NB4 (cell line): ENCODE measurements at regions not wholly inside any gene's neighbourhood (a gene's known extent, or its start where the extent isn't known, plus 50 kb on each side); places are given as distances from the start of the nearest gene placed in this dataset.

ENCODE experiments used
- DNase-seq: peaks from one replicate; pipeline ENCODE4 v3.0.0; 2010; ENCODE audit warnings: low read depth
- H3K4me3 ChIP-seq: one replicate; pipeline ENCODE4 v1.5.1; 2011; ENCODE audit warnings: mild to moderate bottlenecking, low read depth, low read length, moderate library complexity
- MYC ChIP-seq: IDR thresholded peaks from 2 replicates; pipeline ENCODE4 v1.6.1; 2011; ENCODE audit warnings: low read depth, low read length
- POLR2A ChIP-seq: IDR thresholded peaks from 2 replicates; pipeline ENCODE4 v1.6.1; 2011; ENCODE audit warnings: mild to moderate bottlenecking; ENCODE audit not compliant: insufficient read length; ENCODE audit errors: extremely low read depth
- TF ChIP-seq, protein P1 (sequence below): IDR thresholded peaks from 2 replicates; pipeline ENCODE4 v1.6.1; 2011; ENCODE audit warnings: low read depth, low read length
- TF ChIP-seq, protein P2 (sequence below): IDR thresholded peaks from one replicate; pipeline ENCODE4 v1.5.1; 2012; ENCODE audit warnings: low read depth, low read length

DNA sequence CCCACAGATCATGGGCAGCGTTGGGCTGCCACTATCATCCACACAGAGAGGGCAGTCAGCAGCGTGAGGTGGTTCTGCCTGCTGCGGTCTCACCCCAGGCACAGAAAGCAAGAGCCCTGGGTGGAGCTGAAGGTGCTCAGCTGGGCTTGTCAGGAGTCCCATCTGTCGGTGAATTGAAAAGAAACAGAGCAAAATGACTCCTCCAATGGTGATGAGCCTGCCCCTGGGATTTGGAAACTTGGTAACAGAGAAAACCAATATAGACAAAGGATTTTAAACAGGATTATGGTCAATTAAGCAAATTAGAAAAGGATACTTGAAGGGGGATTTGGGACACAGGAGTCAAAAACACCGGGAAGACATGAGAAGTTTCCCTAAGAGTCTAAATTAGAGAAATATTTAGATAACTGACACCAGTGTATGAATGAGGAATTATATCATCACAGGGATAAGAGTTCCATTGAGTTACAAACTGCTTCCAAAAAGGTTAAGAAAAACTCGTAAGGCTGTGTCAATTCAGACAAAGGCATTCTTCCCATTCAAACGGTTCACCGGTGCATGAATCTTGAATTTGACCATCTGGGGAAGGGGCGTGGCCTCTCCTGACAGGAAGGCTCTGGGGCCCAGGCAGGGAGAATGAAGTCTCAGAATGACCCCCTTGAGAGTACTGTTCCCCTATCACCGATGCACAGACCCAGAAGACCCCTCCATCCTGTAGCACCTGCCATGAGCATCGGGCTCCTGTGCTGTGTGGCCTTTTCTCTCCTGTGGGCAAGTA lies 70.0 kb upstream of the PRSS58 start:
- DNase-seq: no peak
- TF ChIP-seq, protein P1, sequence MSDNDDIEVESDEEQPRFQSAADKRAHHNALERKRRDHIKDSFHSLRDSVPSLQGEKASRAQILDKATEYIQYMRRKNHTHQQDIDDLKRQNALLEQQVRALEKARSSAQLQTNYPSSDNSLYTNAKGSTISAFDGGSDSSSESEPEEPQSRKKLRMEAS: no peak
- TF ChIP-seq POLR2A: no peak
- TF ChIP-seq, protein P2, sequence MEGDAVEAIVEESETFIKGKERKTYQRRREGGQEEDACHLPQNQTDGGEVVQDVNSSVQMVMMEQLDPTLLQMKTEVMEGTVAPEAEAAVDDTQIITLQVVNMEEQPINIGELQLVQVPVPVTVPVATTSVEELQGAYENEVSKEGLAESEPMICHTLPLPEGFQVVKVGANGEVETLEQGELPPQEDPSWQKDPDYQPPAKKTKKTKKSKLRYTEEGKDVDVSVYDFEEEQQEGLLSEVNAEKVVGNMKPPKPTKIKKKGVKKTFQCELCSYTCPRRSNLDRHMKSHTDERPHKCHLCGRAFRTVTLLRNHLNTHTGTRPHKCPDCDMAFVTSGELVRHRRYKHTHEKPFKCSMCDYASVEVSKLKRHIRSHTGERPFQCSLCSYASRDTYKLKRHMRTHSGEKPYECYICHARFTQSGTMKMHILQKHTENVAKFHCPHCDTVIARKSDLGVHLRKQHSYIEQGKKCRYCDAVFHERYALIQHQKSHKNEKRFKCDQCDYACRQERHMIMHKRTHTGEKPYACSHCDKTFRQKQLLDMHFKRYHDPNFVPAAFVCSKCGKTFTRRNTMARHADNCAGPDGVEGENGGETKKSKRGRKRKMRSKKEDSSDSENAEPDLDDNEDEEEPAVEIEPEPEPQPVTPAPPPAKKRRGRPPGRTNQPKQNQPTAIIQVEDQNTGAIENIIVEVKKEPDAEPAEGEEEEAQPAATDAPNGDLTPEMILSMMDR: no peak
- no peak overlapping the region for H3K4me3 ChIP-seq

DNA sequence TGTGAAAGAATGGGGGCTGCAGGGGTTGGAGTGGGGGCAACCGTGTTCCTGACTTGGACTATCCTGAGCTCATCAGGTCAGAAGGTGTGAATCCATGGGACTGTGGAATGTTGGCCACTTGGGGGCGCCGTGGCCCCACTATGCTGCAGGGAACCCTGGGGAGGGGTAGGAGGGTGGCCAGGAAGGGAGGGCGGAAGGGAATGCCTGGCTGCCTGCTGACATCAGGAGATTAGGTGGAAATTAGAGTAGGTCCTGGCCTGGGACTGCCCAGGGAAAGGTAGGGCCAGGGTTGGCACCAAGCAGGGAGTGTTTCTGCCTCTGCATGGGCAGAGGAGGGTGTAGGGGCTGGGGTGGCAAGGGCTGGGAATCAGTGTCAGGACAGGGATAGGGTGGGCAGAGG lies 65.8 kb upstream of the PRSS58 start:
- peak; percentile 60 for DNase-seq
- no peak overlapping the region for H3K4me3 ChIP-seq
- no peak for TF ChIP-seq POLR2A
- TF ChIP-seq, protein P2: peak; percentile 66

DNA sequence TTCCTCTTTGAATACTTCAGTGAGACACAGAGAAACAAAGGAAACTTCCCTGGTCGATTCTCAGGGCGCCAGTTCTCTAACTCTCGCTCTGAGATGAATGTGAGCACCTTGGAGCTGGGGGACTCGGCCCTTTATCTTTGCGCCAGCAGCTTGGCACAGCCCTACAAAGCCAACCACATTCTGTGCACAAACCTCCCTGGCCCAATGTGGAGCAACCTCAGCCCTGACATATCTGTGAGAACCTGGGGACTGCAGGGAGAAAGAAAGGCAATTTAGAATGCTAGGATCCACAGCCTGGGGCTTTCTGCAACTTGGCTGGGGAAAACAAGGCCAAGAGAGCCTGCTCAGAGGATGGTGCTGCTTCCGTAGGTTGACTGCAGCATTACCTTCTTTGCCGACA lies 63.5 kb upstream of the PRSS58 start:
- no peak for DNase-seq

DNA sequence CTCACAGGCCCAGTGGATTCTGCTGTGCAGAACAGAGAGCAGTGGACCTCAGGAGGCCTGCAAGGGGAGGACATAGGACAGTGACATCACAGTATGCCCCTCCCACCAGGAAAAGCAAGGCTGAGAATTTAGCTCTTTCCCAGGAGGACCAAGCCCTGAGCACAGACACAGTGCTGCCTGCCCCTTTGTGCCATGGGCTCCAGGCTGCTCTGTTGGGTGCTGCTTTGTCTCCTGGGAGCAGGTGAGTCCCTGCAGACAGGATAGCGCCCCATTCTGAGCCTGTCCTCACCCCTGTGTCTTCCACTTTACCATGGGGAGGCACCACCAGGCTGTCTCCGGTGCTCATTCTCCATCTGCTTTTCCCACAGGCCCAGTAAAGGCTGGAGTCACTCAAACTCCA lies 63.0 kb upstream of the PRSS58 start:
- H3K4me3 ChIP-seq: no peak overlapping the region
- DNase-seq: no peak
- TF ChIP-seq MYC (no peak), POLR2A (no peak)
- TF ChIP-seq, protein P1: no peak
- TF ChIP-seq, protein P2: no peak

More for the DNA sequence above, 63.5 kb upstream of the PRSS58 start:
- H3K4me3 ChIP-seq: no peak overlapping the region
- TF ChIP-seq, protein P2: no peak
- TF ChIP-seq, protein P1: no peak
- no peak for TF ChIP-seq MYC
- no peak for TF ChIP-seq POLR2A

DNA sequence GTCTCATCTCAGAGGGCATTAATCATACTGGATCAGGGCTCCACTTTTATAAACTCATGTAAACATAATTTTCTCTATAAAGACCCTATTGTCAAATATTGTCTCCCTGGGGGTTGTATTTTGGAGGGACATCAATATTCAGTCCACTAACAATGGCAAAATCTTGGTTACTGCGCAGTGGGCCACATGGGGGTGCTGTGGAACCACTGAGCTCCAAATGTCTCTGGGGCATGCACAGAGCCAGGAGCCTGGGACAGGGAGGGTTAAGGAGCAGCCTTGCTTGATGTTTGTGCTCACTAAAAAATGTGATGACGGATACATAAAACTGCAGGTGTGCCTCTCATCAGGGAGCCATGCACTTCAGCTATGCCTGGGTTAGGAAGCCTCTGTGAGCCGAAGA lies 62.1 kb upstream of the PRSS58 start:
- H3K4me3 ChIP-seq: no peak overlapping the region
- TF ChIP-seq, protein P1: no peak
- TF ChIP-seq, protein P2: peak; percentile 77
- DNase-seq: peak; percentile 38

DNA sequence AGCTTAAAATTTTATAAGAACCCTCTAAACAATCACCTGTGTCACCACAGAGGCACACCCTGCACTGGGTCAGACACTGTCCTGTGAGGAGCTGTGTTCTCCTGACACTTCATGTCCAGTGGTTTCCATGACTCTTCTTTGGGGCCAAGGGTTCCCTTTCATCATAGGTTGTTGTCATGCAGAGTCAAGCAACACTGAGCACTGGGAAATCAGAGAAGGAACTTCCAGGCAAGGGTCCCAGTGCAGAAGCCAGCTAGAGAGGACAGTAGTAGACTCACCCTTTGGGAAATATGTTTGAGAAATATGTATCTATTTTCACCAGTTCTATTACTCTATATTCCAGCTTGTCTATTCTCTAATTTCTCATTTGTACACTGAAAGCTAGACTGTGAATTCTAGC lies 56.4 kb upstream of the PRSS58 start:
- no peak overlapping the region for H3K4me3 ChIP-seq
- TF ChIP-seq, protein P1: no peak
- TF ChIP-seq POLR2A: no peak
- TF ChIP-seq, protein P2: no peak
- DNase-seq: no peak
